HFFc6 (cell line): ENCODE measurements at regions not wholly inside any gene's neighbourhood (a gene's known extent, or its start where the extent isn't known, plus 50 kb on each side); places are given as distances from the start of the nearest gene placed in this dataset.

Experiments used
- DNase-seq: peaks from one replicate; pipeline ENCODE4 v3.0.0-alpha.2; 2018
- H3K27ac Mint-ChIP-seq: 2 replicates; pipeline ENCODE4 v1.8.0; 2020; ENCODE audit warnings: mild to moderate bottlenecking, mixed read lengths
- H3K27me3 Mint-ChIP-seq: 2 replicates; pipeline ENCODE4 v1.8.0; 2021; ENCODE audit warnings: mild to moderate bottlenecking, moderate library complexity, mixed read lengths; ENCODE audit not compliant: insufficient read depth
- H3K36me3 Mint-ChIP-seq: 2 replicates; pipeline ENCODE4 v1.8.0; 2021; ENCODE audit warnings: low read depth, mixed read lengths
- H3K4me1 Mint-ChIP-seq: 2 replicates; pipeline ENCODE4 v1.8.0; 2020; ENCODE audit warnings: low read depth, mixed read lengths
- H3K4me3 Mint-ChIP-seq: 2 replicates; pipeline ENCODE4 v1.8.0; 2020; ENCODE audit warnings: mild to moderate bottlenecking, moderate library complexity, mixed read lengths
- H3K9me3 Mint-ChIP-seq: 2 replicates; pipeline ENCODE4 v1.8.0; 2020; ENCODE audit warnings: mild to moderate bottlenecking, mixed read lengths
- CTCF ChIP-seq: fragments of 200-600 bp; sonication (generic); IDR thresholded peaks from 2 replicates; pipeline ENCODE4 v1.5.0; 2021; ENCODE audit warnings: antibody characterized with exemption, mild to moderate bottlenecking

DNA sequence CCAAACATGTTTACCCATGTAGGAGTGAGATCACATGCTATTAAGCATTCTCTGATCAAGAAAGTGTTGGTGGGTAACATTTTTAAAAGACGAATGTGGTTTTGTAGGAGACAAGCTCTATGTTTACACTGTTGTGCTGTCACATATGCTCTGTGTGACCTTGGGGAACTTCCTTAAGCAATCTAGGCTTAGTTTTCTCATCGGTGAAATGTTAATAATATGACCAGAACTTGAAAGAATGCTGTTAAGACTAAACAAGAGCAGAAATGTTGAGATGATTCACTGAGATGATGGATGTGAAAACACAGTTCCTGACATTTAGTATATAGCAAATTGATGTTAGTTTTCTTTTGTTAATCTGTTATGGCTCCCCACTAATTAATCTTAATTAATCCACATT is 860.9 kb upstream of the CNTNAP5 start:
- Mint-ChIP-seq H3K27ac (no peak overlapping the region), H3K4me3 (no peak overlapping the region), H3K27me3 (no peaks in the 10 kb centered on the region), H3K9me3 (peaks cover 21% of the 10 kb centered on the region), H3K36me3 (no peaks in the 10 kb centered on the region), H3K4me1 (no peaks in the 10 kb centered on the region)
- TF ChIP-seq CTCF, result no peak
- no peak for DNase-seq

GRCh38 chr2:123165616-123166015 is 859.5 kb upstream of the CNTNAP5 start:
- Mint-ChIP-seq H3K36me3 (no peaks in the 10 kb centered on the region), H3K27ac (no peak overlapping the region), H3K4me3 (no peak overlapping the region)

GRCh38 chr2:123179526-123179925 is 845.6 kb upstream of the CNTNAP5 start:
- no peaks in the 10 kb centered on the region for H3K36me3 Mint-ChIP-seq
- no peaks in the 10 kb centered on the region for H3K4me1 Mint-ChIP-seq
- no peaks in the 10 kb centered on the region for H3K27me3 Mint-ChIP-seq
- peaks cover 38% of the 10 kb centered on the region for H3K9me3 Mint-ChIP-seq
- no peak overlapping the region for H3K27ac Mint-ChIP-seq
- no peak for TF ChIP-seq CTCF
- no peak for DNase-seq
- H3K4me3 Mint-ChIP-seq, result no peak overlapping the region

More at GRCh38 chr2:123165616-123166015, 859.5 kb upstream of the CNTNAP5 start:
- no peak for TF ChIP-seq CTCF
- Mint-ChIP-seq H3K4me1 (no peaks in the 10 kb centered on the region), H3K9me3 (peaks cover 28% of the 10 kb centered on the region), H3K27me3 (no peaks in the 10 kb centered on the region)
- DNase-seq, result no peak

DNA sequence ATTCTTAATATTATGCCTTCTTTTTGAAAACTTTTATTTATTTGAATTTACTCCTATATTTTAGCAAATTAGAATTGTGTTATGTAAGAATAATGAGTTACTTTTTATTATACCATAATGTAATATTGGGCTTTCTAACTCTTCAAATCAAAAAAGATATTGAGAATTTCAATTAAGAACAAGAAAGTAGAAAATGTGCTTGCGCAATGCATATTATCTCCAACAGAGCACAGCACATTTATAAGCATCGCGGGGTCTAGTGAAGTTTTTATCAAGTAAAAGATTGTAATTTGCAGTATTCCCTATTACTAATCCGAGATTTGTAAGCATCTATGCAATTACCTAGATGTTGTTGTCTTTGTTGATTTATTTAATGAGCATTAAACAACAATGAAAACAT is 829.1 kb upstream of the CNTNAP5 start:
- H3K9me3 Mint-ChIP-seq, result peaks cover 26% of the 10 kb centered on the region
- H3K36me3 Mint-ChIP-seq, result no peaks in the 10 kb centered on the region
- DNase-seq, result no peak
- no peaks in the 10 kb centered on the region for H3K4me1 Mint-ChIP-seq
- peaks cover 2% of the 10 kb centered on the region; the same call in 1 of the 2 replicates for H3K27me3 Mint-ChIP-seq
- H3K4me3 Mint-ChIP-seq, result no peak overlapping the region
- no peak overlapping the region for H3K27ac Mint-ChIP-seq
- no peak for TF ChIP-seq CTCF

- H3K27me3 Mint-ChIP-seq, result no peaks in the 10 kb centered on the region
- no peak for TF ChIP-seq CTCF
- no peak for DNase-seq
- H3K36me3 Mint-ChIP-seq, result no peaks in the 10 kb centered on the region
- H3K4me1 Mint-ChIP-seq, result no peaks in the 10 kb centered on the region
- H3K9me3 Mint-ChIP-seq, result peaks cover 26% of the 10 kb centered on the region
- no peak overlapping the region for H3K27ac Mint-ChIP-seq
- no peak overlapping the region for H3K4me3 Mint-ChIP-seq
These were observed 825.1 kb upstream of the CNTNAP5 start for GRCh38 chr2:123200035-123200434.

GRCh38 chr2:123207245-123207644 is 817.8 kb upstream of the CNTNAP5 start:
- Mint-ChIP-seq H3K4me1 (no peaks in the 10 kb centered on the region), H3K27ac (no peak overlapping the region), H3K4me3 (no peak overlapping the region), H3K27me3 (no peaks in the 10 kb centered on the region), H3K36me3 (no peaks in the 10 kb centered on the region), H3K9me3 (peaks cover 15% of the 10 kb centered on the region)
- DNase-seq, result no peak
- no peak for TF ChIP-seq CTCF
